ENCODE measurements at regions not wholly inside any gene's neighbourhood (a gene's known extent, or its start where the extent isn't known, plus 50 kb on each side); places are given as distances from the start of the nearest gene placed in this dataset.

- no peak for DNase-seq
Observed at GRCh38 chr11:107218123-107219013, 200.1 kb upstream of the GUCY1A2 start.

- no peak for DNase-seq
Observed at GRCh38 chr11:107217444-107217843, 199.2 kb upstream of the GUCY1A2 start.

GRCh38 chr11:107215010-107215409 is 196.7 kb upstream of the GUCY1A2 start:
- DNase-seq = no peak

- DNase-seq = no peak
Observed at GRCh38 chr11:107203656-107204055, 185.4 kb upstream of the GUCY1A2 start.

GRCh38 chr11:107202241-107202640 is 184.0 kb upstream of the GUCY1A2 start:
- DNase-seq = no peak

- no peak for DNase-seq
Observed at GRCh38 chr11:107198490-107199007, 180.3 kb upstream of the GUCY1A2 start.

- no peak for DNase-seq
Observed at GRCh38 chr11:107197932-107198331, 179.7 kb upstream of the GUCY1A2 start.

GRCh38 chr11:107196732-107197131 is 178.5 kb upstream of the GUCY1A2 start:
- no peak for DNase-seq

GRCh38 chr11:107184986-107185385 is 166.7 kb upstream of the GUCY1A2 start:
- DNase-seq = no peak

- no peak for DNase-seq
Observed at GRCh38 chr11:107183953-107184352, 165.7 kb upstream of the GUCY1A2 start.

GRCh38 chr11:107182978-107183377 is 164.7 kb upstream of the GUCY1A2 start:
- no peak for DNase-seq

GRCh38 chr11:107180236-107180635 is 162.0 kb upstream of the GUCY1A2 start:
- no peak for DNase-seq

GRCh38 chr11:107179829-107180228 is 161.6 kb upstream of the GUCY1A2 start:
- no peak for DNase-seq

GRCh38 chr11:107177106-107177477 is 158.8 kb upstream of the GUCY1A2 start:
- no peak for DNase-seq

- DNase-seq = no peak
Observed at GRCh38 chr11:107176148-107177105, 158.2 kb upstream of the GUCY1A2 start.

- no peak for DNase-seq
Observed at GRCh38 chr11:107174856-107175255, 156.6 kb upstream of the GUCY1A2 start.

GRCh38 chr11:107172996-107173395 is 154.7 kb upstream of the GUCY1A2 start:
- DNase-seq = no peak

GRCh38 chr11:107157809-107158187 is 139.5 kb upstream of the GUCY1A2 start:
- no peak for DNase-seq

- DNase-seq = no peak
Observed at GRCh38 chr11:107157146-107157808, 139.0 kb upstream of the GUCY1A2 start.

- no peak for DNase-seq
Observed at GRCh38 chr11:107151579-107151978, 133.3 kb upstream of the GUCY1A2 start.

- no peak for DNase-seq
Observed at GRCh38 chr11:107151158-107151557, 132.9 kb upstream of the GUCY1A2 start.

- no peak for DNase-seq
Observed at GRCh38 chr11:107140983-107141382, 122.7 kb upstream of the GUCY1A2 start.

- no peak for DNase-seq
Observed at GRCh38 chr11:107139396-107139795, 121.1 kb upstream of the GUCY1A2 start.
